ENCODE measurements at regions not wholly inside any gene's neighbourhood (a gene's known extent, or its start where the extent isn't known, plus 50 kb on each side); places are given as distances from the start of the nearest gene placed in this dataset.

DNA sequence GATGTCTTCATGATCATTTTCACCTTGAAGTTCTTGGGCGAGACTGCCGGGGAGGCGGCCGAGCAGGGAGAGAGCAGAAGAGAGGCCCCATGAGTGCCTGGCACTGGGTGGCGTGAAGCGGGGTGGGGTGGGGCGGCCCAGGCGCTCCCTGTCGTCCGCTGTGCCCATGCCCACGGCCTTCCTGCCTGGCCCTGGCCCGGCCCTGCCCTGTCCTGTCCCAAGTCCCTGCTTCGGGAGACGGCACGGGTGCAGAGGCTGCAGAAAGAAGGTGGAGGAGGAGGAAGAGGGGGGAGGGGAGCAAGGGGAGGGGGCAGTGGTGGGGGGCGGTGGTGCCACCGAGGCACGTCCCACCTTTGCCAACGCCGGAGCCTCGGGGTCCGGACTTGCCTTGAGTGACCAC is 118.4 kb downstream of the PTPRS start:
- TF ChIP-seq ESRRG (CRISPR knock-in tag; IDR thresholded peaks at IDR 0.05) (no peak), CREB5 (CRISPR knock-in tag; IDR thresholded peaks at IDR 0.05; ENCODE audit: low read depth) (no peak), PATZ1 (CRISPR knock-in tag; IDR thresholded peaks at IDR 0.05; ENCODE audit: borderline replicate concordance) (no peak), RARB (CRISPR knock-in tag; IDR thresholded peaks at IDR 0.05) (no peak), TSHZ2 (CRISPR knock-in tag; IDR thresholded peaks at IDR 0.05) (no peak), ZC3H10 (CRISPR knock-in tag; IDR thresholded peaks at IDR 0.05) (no peak), ZNF70 (CRISPR knock-in tag; IDR thresholded peaks at IDR 0.05) (no peak), ISL1 (CRISPR knock-in tag; IDR thresholded peaks at IDR 0.05) (no peak), BACH2 (CRISPR knock-in tag; IDR thresholded peaks at IDR 0.05; ENCODE audit: borderline replicate concordance) (no peak), CSRNP3 (CRISPR knock-in tag; IDR thresholded peaks at IDR 0.05) (no peak), ZFP3 (CRISPR knock-in tag; IDR thresholded peaks at IDR 0.05) (no peak), ZNF565 (CRISPR knock-in tag; conservative IDR thresholded peaks at IDR 0.05; ENCODE audit: low read depth) (no peak), ZFP30 (CRISPR knock-in tag; IDR thresholded peaks at IDR 0.05) (no peak), SNAI2 (CRISPR knock-in tag; IDR thresholded peaks at IDR 0.05) (no peak)
